HepG2 (cell line): ENCODE measurements at regions not wholly inside any gene's neighbourhood (a gene's known extent, or its start where the extent isn't known, plus 50 kb on each side); places are given as distances from the start of the nearest gene placed in this dataset.
A peak's percentile ranks its signal among the peaks of the same experiment; 100 is the strongest.

Experiments used
- CAMTA2 ChIP-seq: sonication (generic); formaldehyde crosslinking; IDR thresholded peaks from 2 replicates; pipeline ENCODE4 v1.4.0; 2020; ENCODE audit warnings: mild to moderate bottlenecking, missing genetic modification reagents, borderline replicate concordance
- FOSL2 ChIP-seq: sonication (generic); formaldehyde crosslinking; IDR thresholded peaks from 2 replicates; pipeline ENCODE4 v1.4.0; 2020; ENCODE audit warnings: missing genetic modification reagents
- MTF1 ChIP-seq: sonication (generic); formaldehyde crosslinking; IDR thresholded peaks from 2 replicates; pipeline ENCODE4 v1.5.0; 2020; ENCODE audit warnings: missing genetic modification reagents
- TF ChIP-seq, protein P1 (sequence below): sonication (generic); formaldehyde crosslinking; IDR thresholded peaks from 2 replicates; pipeline ENCODE4 v1.5.0; 2020; ENCODE audit warnings: mild to moderate bottlenecking, missing genetic modification reagents, moderate library complexity
- TF ChIP-seq, protein P2 (sequence below), 2 experiments: fragments of 450-650 bp in 1 of 2; sonication (generic) in 1 of 2; formaldehyde crosslinking; IDR thresholded peaks; 2 replicates each; pipeline versions ENCODE4 v1.5.0 to v1.8.0; 2020 to 2022; ENCODE audit warnings: mild to moderate bottlenecking in 1 of 2, missing genetic modification reagents in 1 of 2

DNA sequence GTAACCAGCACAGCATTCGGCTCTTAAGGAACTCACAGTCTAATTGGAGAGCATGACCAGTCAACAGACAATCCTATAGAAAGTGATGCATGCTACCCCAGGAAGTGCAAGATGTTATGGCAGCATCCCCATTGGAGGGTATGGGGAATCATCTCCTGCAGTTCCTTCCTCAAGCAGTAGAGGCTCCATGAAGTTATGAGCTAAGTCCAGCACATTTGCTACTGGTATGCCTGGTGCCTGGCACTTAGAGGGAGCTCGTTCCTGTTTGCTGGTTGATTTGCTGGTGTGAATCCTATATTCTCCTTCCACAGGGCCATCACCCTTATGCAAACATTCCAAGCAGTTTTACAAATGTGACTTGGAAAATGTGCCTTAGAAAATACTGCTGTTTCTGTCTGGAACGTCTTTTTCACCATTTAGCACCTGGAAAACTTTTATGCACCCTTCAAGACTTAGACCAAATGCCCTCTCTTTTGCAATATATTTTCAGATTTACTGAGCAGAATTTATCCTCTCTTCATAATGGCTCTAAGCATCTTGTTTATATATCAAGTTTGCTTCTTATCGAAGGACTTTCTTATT lies 136.1 kb upstream of the WSCD2 start:
- TF ChIP-seq, protein P1, sequence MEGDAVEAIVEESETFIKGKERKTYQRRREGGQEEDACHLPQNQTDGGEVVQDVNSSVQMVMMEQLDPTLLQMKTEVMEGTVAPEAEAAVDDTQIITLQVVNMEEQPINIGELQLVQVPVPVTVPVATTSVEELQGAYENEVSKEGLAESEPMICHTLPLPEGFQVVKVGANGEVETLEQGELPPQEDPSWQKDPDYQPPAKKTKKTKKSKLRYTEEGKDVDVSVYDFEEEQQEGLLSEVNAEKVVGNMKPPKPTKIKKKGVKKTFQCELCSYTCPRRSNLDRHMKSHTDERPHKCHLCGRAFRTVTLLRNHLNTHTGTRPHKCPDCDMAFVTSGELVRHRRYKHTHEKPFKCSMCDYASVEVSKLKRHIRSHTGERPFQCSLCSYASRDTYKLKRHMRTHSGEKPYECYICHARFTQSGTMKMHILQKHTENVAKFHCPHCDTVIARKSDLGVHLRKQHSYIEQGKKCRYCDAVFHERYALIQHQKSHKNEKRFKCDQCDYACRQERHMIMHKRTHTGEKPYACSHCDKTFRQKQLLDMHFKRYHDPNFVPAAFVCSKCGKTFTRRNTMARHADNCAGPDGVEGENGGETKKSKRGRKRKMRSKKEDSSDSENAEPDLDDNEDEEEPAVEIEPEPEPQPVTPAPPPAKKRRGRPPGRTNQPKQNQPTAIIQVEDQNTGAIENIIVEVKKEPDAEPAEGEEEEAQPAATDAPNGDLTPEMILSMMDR (CRISPR knock-in tag) = peak; percentile 56
- TF ChIP-seq, protein P2, sequence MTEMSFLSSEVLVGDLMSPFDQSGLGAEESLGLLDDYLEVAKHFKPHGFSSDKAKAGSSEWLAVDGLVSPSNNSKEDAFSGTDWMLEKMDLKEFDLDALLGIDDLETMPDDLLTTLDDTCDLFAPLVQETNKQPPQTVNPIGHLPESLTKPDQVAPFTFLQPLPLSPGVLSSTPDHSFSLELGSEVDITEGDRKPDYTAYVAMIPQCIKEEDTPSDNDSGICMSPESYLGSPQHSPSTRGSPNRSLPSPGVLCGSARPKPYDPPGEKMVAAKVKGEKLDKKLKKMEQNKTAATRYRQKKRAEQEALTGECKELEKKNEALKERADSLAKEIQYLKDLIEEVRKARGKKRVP (CRISPR knock-in tag; IDR thresholded peaks at IDR 0.05) = no peak
- TF ChIP-seq MTF1 (CRISPR knock-in tag) (no peak), CAMTA2 (no peak), FOSL2 (CRISPR knock-in tag) (no peak)
